ENCODE measurements at regions not wholly inside any gene's neighbourhood (a gene's known extent, or its start where the extent isn't known, plus 50 kb on each side); places are given as distances from the start of the nearest gene placed in this dataset.

GRCh38 chr6:65999288-65999791 lies 292.3 kb upstream of the EYS start:
- Histone ChIP-seq H3K4me1 (replicated peaks; ENCODE audit: insufficient read depth) (no peaks in the 10 kb centered on the region), H3K9me2 (ENCODE audit: insufficient read depth) (no peaks in the 10 kb centered on the region), H3K79me2 (ENCODE audit: low read depth) (no peaks in the 10 kb centered on the region), H3K9me3 (ENCODE audit: insufficient read depth, low read depth) (no peaks in the 10 kb centered on the region; the same call in 1 of the 2 replicates), H4K20me1 (ENCODE audit: insufficient read depth) (no peaks in the 10 kb centered on the region), H3K4me3 (no peak overlapping the region), H3F3A (ENCODE audit: insufficient read depth, low read depth) (no peaks in the 10 kb centered on the region), H3K27ac (no peak overlapping the region), H3K27me3 (ENCODE audit: insufficient read depth, low read depth) (no peaks in the 10 kb centered on the region), H3K4me2 (no peak overlapping the region), H3K36me3 (ENCODE audit: low read depth) (no peaks in the 10 kb centered on the region), H2AFZ (no peak overlapping the region)
- ChIA-PET CTCF (no interaction called here), POLR2A (ENCODE audit: unreplicated experiment) (no interaction called here)
- DNase-seq = no peak
- intact Hi-C loops (cut with micrococcal nuclease; ENCODE audit: unreplicated experiment) = no loop called here
- TF ChIP-seq CTCF (conservative IDR thresholded peaks at IDR 0.05) = no peak
- TF ChIP-seq EZH2 (IDR thresholded peaks at IDR 0.05; ENCODE audit: low read depth) = no peak
- BruUV-seq (replicated peaks) = no TSS peak

DNA sequence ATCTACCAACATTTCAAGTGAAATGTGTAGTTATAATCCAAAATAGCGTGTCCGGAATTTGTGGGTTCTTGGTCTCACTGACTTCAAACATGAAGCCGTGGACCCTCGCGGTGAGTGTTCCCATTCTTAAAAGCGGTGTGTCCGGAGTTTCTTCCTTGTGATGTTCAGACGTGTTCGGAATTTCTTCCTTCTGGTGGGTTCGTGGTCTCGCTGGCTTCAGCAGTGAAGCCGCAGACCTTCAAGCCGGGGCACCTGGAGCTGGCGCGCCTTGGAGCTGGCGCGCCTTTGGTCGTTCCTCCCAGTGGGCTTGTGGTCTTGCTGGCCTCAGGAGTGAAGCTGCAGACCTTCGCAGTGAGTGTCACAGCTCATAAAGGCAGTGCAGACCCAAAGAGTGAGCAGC lies 291.5 kb upstream of the EYS start:
- Histone ChIP-seq H3K4me2 (no peak overlapping the region), H2AFZ (no peak overlapping the region), H3K9me3 (ENCODE audit: insufficient read depth, low read depth) (no peaks in the 10 kb centered on the region), H3K27ac (no peak overlapping the region), H3K9me2 (ENCODE audit: insufficient read depth) (no peaks in the 10 kb centered on the region), H3K27me3 (ENCODE audit: insufficient read depth, low read depth) (no peaks in the 10 kb centered on the region), H3K4me3 (no peak overlapping the region), H3K4me1 (replicated peaks; ENCODE audit: insufficient read depth) (no peaks in the 10 kb centered on the region), H4K20me1 (ENCODE audit: insufficient read depth) (no peaks in the 10 kb centered on the region), H3F3A (ENCODE audit: insufficient read depth, low read depth) (no peaks in the 10 kb centered on the region), H3K36me3 (ENCODE audit: low read depth) (no peaks in the 10 kb centered on the region), H3K79me2 (ENCODE audit: low read depth) (no peaks in the 10 kb centered on the region)
- intact Hi-C loops (cut with micrococcal nuclease; ENCODE audit: unreplicated experiment) = no loop called here
- ChIA-PET CTCF (no interaction called here), POLR2A (ENCODE audit: unreplicated experiment) (no interaction called here)
- BruUV-seq (replicated peaks) = no TSS peak
- no peak for DNase-seq
- TF ChIP-seq CTCF (conservative IDR thresholded peaks at IDR 0.05) (no peak), EZH2 (IDR thresholded peaks at IDR 0.05; ENCODE audit: low read depth) (no peak)

- intact Hi-C loops (cut with micrococcal nuclease; ENCODE audit: unreplicated experiment) = no loop called here
- no peak overlapping the region for H3K4me3 ChIP-seq
- no peaks in the 10 kb centered on the region for H3K9me2 ChIP-seq (ENCODE audit: insufficient read depth)
- TF ChIP-seq EZH2 (IDR thresholded peaks at IDR 0.05; ENCODE audit: low read depth) (no peak), CTCF (conservative IDR thresholded peaks at IDR 0.05) (no peak)
- H3K4me2 ChIP-seq = no peak overlapping the region
- H3K36me3 ChIP-seq (ENCODE audit: low read depth) = no peaks in the 10 kb centered on the region
- no peaks in the 10 kb centered on the region for H3F3A ChIP-seq (ENCODE audit: insufficient read depth, low read depth)
- BruUV-seq (replicated peaks) = no TSS peak
- H3K9me3 ChIP-seq (ENCODE audit: insufficient read depth, low read depth) = no peaks in the 10 kb centered on the region
- no peaks in the 10 kb centered on the region for H3K79me2 ChIP-seq (ENCODE audit: low read depth)
- no peak overlapping the region for H3K27ac ChIP-seq
- ChIA-PET POLR2A (ENCODE audit: unreplicated experiment) (no interaction called here), CTCF (no interaction called here)
- no peak for DNase-seq
- no peaks in the 10 kb centered on the region for H4K20me1 ChIP-seq (ENCODE audit: insufficient read depth)
- H2AFZ ChIP-seq = no peak overlapping the region
- H3K4me1 ChIP-seq (replicated peaks; ENCODE audit: insufficient read depth) = no peaks in the 10 kb centered on the region
- no peaks in the 10 kb centered on the region for H3K27me3 ChIP-seq (ENCODE audit: insufficient read depth, low read depth)
These were observed 290.5 kb upstream of the EYS start for GRCh38 chr6:65997539-65997938.

All from PC-9 (cell line).